Stimulated activated CD8-positive, alpha-beta memory T cell treated with anti-CD3 and anti-CD28 coated beads, Interleukin-4, amount 100 ng/mL, for 1 hour (primary cell): ENCODE measurements at regions not wholly inside any gene's neighbourhood (a gene's known extent, or its start where the extent isn't known, plus 50 kb on each side); places are given as distances from the start of the nearest gene placed in this dataset.
"Not testable (repeated sequence)": the region's sequence is repeated elsewhere in the genome, so short reads cannot be mapped to it uniquely, and the experiment has no call there.

Experiments used
- DNase-seq, 2 donors: peaks; one replicate each; pipeline ENCODE4 v3.0.0-alpha.2; 2020; ENCODE audit warnings: low read depth in 2 of 2, low spot score in 1 of 2

DNA sequence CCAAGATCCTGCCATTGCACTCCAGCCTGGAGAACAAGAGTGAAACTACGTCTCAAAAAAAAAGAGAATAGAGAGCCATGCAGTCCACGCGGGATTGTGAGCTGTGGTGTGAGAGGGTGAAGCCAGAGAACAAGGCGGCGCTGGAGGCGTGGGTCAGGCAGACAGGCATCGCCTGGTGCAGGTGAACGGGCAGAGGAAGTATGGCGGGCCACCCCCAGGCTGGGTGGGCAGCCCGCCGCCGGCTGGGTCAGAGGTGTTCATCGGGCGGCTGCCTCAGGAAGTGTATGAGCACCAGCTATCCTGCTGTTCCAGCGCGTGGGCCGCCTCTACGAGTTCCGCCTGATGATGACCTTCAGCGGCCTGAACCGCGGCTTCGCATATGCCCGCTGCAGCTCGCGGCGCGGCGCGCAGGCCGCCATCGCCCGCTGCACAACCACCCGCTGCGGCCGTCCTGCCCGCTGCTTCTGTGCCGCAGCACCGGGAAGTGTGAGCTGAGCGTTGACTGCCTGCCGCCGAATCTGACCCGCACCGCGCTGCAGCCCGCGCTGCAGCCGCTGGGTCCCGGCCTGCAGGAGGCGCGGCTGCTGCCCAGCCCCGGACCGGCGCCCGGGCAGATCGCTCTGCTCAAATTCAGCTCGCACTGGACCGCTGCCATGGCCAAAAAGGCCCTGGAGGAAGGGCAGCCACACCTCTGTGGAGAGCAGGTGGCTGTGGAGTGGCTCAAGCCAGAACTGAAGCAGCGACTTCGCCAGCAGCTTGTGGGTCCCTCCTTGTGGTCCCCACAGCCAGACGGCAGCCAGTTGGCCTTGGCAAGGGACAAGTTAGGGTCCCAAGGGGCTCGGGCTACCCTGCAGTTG is 95.5 kb upstream of the PLEKHM1 start:
- not testable (repeated sequence) for DNase-seq

DNA sequence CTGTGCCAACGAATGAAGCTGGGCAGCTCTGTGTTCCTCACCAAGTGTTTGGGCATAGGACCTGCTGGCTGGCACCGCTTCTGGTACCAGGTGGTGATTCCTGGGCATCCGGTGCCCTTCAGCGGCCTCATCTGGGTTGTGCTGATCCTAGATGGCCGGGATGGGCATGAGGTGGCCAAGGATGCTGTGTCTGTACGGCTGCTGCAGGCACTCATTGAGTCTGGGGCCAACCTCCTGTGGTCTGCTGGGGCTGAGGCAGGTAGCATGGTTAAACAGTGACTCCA is 96.1 kb upstream of the PLEKHM1 start:
- DNase-seq, result not testable (repeated sequence)

DNA sequence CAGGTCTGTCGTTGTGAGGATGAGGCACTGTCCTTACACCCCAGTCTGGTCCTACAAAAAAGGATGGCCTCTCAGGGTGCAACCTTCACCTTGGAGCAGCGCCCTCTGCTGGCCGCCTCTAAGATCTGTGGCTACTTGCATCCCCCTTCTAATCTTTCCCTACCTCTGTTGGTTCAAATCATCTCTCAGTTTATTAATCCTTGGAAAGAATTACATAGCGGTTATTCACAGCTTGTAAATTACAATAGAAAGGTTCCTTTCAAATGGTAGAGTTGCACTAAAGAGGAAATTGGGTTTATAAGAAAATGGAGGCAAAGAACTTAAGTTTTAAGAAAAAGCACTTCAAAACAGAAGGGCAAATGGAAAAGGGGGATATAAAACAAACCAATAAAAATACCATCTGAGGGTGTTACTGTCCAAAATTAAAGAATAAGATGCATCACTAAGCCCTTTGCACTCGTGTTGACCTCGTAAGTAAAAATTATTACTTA is 102.0 kb upstream of the PLEKHM1 start:
- DNase-seq, result peak; percentile 50 to 73

DNA sequence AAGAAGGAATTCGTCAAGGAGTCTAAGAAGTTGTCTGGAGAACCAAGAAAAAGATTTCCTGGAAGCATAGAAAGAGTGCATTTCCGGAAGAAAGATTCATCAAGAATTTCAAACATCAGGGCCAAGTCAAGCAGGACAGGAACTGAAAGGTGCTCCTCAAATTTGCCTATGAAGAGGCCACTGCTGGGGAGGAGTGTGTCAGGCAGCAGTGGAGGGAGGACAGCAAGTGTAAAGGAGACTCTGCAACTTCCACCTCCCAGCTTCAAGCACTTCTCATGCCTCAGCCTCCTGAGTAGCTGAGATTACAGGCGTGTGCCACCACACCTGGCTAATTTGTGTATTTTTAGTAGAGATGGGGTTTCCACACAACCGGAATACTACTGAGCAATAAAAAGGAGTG is 105.8 kb upstream of the PLEKHM1 start:
- DNase-seq, result not testable (repeated sequence)

DNA sequence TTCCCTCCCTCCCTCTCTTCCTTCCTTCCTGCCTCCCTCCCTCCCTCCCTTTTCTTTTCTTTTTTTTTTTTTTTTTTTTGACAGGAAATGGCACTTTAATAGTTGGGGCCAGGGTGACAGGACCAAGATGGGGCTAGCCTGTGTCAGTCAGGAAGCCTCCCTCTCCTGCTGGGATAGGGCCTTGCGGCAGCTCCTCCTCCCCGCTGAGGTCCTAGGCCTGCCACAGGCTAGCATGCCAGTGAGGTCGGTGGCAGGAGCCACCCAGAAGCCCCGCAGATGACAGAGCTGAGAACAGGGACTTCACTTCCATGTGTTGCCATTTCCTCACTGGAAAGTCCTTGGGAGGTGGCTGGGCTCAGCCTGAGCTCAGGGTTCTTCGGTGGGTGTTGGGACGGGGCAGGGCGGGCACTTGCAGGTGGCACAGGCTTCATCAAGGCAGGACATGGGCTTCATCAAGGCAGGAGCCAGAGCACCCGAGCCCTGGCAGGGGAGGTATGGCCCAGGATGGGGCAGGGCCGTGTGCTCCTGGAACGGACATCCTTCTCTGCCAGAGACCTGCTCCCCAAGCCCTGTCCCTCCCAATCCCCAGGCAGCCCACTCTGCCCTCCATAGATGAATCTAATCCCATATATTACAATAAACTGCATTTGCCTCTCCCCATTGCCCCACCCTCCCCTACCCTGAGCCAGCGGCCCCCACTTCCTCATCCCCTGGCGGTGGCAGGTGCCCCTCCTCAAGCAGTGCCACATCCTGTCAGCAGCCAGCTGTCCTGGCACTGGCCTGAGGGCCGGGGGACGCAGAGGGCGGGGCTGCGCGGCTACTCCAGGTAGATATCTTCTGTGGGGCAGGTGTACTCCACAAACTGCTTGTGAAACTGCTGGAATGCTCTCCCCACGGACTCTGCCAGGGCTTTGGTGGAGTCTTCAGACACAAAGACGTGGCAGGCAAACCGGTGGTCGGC is 109.8 kb upstream of the PLEKHM1 start:
- DNase-seq, result not testable (repeated sequence)

DNA sequence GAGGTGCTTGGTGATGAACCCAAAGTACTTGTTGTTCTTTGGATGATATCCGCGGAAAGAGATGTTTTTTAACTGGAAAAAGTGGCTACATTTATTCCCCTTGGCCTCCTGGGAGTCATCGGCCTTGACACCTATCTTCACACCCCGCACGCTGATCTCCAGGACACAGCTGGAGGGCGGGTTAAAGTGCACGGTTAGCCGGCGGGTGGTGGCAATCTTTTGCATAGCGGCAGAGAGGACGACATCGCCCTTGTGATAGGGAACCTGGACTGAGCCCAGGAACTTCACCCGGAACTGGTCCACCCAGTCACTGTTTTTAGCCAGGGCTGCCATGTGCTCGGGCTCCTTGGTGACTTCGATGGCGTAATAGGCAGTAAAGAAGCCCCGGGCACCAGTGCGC is 110.5 kb upstream of the PLEKHM1 start:
- DNase-seq, result not testable (repeated sequence)

DNA sequence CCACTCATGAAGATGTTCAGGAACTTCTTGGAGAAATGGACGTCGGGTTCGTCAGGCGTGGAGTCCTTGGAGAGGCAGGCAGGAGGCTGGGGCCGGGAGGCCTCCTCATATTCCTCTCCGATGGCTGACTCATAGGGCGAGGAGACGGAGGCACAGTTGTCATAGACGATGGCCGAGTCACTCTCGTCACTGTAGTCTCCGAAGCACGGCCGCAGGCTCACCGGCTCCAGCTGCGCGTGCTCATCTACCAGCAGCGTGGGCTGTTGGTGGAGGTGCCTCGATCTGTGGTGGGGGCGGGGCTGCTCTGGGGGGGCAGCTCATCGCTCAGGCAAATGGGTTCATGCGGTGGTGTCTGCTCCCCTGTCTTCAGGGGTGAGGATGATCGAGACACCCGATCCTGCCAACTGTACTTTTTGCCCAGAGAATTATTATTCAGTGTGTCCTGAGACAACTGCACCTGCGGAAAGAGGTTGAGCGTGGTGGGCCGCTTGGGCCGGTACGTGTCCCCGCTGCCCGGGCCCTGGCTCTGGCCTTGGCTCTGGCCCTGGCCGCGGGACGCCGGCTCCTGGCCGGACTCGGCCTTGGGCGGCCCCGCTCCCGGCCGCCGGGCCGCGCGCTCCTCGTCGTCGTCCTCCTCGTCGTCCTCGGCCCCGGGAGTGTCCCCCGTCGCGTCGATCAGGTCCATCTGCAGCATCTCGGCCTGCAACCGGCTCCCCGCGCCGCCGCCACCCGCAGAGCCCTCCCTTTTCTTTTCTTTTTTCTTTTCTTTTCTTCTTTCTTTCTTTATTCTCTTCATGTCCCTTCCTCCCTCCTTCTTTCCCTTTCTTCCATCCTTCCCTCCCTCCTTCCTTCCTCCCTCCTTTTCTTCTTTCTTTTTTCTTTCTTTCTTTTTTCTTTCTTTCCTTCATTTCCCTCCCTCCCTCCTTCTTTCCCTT is 111.4 kb upstream of the PLEKHM1 start:
- DNase-seq, result not testable (repeated sequence)

DNA sequence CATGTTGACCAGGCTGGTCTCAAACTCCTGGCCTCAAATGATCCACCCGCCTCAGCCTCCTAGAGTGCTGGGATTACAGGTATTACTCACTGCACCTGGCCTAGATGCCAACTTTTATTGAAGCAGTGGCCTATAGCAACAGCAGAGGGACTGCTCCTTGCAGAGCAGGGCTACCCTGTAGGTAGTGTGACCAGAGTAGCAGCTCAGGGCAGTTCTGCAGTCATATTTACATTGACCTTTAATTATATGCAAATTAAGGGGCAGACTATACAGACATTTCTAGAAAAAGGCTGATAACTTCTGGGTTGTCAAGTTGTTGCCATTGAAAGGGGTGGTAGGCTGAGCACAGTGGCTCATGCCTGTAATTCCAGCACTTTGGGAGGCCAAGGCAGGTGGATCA is 115.2 kb upstream of the PLEKHM1 start:
- not testable (repeated sequence) for DNase-seq

DNA sequence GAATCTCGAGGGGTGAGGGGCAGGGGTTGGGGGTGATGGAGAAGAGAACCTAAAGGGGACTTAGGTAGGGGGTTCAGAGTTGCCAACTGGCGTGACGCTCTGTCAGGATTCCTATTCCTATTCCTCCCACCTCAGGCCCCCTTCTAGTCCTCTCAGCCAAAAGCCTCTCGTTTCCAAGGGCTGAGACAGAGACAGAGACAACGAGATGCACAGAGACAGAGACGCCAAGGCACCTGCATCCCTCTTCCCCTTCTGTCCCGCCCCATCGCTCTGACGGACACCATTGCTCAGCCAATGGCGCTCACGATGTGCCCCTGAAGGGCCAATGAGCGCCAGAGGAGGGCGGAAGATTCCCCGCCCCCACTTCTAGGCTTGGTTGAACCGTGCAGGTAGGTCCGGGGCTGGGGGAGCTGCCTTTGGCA is 129.5 kb upstream of the PLEKHM1 start:
- DNase-seq, result peak; percentile 46 to 69

DNA sequence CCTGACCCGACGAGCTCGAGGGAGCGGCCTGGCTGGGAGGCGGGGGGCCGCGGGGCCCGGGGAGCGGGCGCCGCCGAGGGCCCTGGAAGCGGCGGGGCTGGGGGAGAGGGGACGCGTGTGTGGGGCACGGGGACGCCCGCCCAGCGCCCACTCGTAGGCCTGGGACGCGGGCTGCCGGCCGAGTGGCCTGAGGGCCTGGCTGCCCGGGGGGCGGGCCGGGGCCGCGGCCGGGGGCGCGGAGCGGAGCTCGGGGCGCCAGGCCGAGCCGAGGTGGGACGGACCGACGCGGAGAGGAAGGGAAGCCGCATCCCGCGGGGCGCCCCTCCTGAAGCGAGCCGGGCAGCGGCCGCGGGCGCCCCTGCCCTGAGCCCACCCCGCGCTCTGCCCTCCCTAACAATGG is 129.9 kb upstream of the PLEKHM1 start:
- not testable (repeated sequence) for DNase-seq

DNA sequence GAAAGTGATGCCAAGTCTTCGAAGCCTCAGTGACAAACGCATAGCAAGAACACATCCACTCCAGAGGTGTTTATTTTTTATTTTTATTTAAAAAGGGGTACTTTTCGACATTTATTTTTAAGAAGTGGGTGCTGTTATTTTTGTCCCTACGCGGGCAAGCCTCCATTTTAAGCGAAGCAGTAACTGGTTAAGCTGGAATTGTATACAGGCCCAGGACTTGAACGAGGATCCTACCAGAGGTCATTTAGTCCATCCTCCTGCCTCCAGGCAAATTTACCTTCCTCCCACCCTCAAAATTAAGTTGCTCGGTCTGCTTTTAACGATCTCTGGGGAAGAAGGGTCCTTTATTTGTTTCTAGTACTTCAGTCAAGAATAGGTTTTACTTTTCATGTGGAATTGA is 130.6 kb upstream of the PLEKHM1 start:
- DNase-seq, result not testable (repeated sequence)

DNA sequence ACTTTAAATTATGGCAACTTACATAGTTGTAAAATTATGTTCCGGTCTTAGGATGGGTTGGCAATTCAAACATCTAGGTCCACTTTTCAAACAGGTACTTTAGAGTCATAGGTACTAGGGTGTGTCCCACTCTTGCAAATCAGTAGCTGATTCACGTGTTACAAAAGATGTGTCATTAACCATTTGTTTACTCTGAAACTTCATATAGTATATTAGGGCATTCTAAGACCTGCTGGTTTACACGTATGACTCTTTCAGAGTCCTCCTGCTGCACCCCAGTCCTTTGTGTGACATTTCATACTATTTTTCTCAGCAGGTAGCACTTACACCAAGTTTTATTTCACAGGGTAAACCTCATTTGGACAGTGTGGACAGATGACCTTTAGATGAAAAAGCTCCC is 131.8 kb upstream of the PLEKHM1 start:
- not testable (repeated sequence) for DNase-seq

DNA sequence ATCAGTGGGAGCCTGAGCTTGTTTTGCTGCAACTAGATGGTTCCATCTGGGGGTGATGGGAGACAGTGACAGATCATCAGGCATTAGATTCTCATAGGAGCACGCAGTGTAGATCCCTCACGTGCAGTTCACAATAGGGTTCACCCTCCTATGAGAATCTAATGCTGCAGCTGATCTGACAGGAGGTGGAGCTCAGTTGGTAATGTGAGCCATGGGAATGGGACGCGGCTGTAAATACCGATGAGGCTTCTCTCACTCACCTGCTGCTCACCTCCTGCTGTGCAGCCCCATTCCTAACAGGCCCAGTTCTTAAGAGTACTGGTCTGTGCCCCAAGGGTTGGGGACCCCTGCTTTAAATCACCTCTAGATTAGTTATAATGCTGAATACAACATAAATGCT is 137.5 kb upstream of the PLEKHM1 start:
- DNase-seq, result no peak

DNA sequence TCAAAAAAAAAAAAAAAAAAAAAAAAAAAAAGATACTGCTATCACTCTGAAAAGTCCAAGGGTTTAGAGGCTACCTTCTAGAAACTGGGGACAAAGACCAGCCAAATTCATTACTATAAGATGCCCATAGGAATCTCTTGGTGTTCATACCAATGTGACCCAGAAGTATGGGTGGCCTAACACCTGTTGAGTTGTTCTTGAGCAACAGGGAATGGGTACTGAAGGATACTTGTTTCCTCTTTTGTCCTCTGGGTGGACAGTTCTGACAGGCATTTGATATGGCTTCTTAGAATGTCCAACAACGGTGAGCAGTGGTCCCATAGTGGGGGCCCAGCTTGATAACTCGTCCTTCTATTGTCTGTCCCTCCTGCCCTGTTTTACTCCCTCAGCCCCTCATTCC is 141.4 kb upstream of the PLEKHM1 start:
- no peak for DNase-seq

DNA sequence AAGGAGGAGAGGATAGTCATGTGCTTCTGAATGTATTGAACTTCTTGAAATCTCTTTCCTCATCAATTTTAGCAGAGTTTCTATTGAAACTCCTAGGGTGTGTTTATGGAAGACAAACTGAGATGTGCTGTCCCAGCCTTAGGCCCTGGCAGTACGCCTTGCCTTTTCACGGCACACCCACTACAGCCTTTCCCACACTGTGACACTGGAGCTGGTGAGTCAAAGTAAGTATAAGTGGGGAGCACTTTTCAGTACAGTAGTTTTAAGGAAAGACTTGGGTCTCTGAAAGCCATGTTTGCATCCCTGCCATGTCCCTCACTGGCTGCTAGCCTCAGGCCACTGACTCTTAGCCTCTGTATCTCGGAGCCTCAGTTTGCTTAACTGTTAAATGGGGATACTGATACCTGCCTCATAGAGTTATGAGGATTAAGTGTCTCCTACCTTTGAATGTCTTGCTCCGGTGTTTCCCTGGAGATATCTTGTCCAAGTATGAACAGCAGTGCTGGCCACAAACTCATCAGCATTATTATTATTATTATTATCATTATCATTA is 144.7 kb upstream of the CRHR1 start:
- DNase-seq, result no peak

DNA sequence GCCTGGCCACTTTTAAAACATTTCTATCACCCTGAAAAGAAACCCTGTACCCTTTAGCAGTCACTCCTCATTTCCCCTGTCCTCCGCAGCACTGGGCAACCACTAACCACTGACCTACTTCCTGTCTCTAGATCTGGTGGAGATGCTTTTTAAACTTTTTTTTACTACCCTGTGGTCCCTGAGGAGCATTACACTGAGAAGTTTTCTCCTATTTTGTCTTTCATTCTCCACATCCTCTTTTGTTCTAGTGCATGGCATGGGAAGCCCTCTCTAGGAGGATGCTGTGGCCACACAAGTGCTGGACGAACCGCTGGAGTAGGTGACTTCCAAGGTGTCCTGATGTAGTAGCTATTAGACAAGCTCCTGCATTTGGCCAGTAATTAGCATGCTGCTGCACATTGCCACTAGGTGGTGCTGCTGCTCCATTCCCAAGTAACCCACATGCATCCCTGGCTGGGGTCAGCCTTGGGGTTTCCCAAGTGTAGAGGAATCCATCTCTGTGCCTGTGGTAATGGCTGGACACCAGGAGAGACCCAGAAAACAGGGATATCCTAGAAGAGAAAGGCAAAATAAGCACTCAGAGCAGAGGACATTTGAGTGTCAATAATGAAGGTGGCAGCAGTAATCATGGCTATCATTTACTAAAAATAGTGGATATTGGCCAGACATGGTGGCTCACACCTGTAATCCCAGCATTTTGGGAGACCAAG is 143.8 kb upstream of the CRHR1 start:
- DNase-seq, result peak; percentile 27 to 53

DNA sequence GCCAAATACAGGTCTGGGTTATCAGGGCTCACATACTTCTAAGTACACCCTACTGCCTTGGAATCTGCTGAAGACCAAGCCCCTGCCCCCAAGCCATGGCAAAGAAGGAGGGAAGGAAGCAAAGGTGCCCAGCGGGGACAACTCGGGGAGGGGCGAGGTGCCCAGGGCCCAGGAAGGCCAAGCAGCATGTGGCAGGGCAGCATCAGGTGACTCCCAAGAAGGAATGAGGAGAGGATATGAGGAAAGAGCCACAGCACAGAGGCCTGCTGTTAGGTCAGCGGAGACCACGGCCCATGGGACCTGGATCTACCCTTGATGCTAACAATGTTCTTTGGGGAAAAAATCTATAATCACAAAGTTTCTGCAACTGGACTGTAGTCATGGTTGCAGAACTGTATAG is 142.6 kb upstream of the CRHR1 start:
- DNase-seq, result no peak

DNA sequence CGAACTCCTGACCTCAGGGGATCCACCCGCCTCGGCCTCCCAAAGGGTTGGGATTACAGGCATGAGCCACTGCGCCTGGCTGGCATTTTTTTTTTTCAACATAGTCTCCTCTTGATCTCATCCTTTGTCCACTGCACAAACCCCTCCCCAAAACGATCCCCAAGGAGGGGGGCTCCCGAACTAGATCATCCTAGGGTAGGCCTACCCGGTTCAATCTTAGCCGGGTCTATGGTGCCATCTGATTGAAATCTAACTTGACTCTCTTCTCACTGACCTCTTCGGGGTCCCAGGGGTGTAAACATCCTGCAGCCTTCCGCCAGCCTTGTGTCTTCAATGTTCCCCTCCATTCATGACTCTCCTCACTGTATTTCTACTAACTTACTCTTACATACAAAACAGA is 140.5 kb upstream of the CRHR1 start:
- no peak for DNase-seq

DNA sequence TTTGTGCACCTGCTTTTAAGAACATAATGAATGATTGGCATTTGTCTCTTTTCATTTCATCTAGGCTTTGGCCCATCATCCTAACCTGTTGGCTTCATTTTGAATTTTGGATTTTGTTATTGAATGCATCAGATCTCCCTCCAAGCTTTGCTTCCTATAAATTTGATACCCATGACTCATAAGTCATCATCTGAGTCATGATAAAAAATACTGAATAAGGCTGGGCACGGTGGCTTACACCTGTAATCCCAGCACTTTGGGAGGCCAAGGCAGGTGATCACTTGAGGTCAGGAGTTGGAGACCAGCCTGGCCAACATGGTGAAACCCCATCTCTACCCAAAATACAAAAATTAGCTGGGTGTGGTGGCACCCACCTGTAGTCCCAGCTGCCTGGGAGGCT is 139.5 kb upstream of the CRHR1 start:
- not testable (repeated sequence) for DNase-seq

DNA sequence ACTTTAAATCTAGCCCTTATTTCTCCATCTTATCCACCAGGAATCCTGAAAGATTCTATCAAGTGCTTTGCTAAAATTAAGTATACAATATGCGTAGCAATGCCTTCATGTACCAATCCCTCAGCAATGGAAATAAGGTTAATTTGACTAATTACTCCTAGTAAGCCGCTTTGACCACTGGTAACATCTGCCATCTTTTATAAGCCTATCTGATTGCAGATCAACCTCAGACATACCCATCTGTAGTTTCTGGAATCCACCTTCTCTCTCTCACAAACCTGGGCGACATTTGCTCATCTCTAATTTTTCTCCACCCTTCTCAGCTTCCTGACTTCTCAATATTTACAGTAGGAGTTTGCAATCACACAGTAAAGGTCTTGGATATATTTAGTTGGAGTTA is 138.8 kb upstream of the CRHR1 start:
- no peak for DNase-seq
